WERI-Rb-1 (cell line): ENCODE measurements at regions not wholly inside any gene's neighbourhood (a gene's known extent, or its start where the extent isn't known, plus 50 kb on each side); places are given as distances from the start of the nearest gene placed in this dataset.

ENCODE experiments used
- DNase-seq: peaks from one replicate; pipeline ENCODE4 v3.0.0-alpha.2; 2020
- H3K27ac ChIP-seq: fragments of 250-450 bp; sonication (Bioruptor Pico); 2 replicates; pipeline ENCODE4 v1.5.1; 2020; ENCODE audit warnings: mild to moderate bottlenecking, moderate library complexity
- H3K27me3 ChIP-seq: fragments of 250-450 bp; sonication (Bioruptor Pico); 2 replicates; pipeline ENCODE4 v1.5.1; 2021; ENCODE audit warnings: mild to moderate bottlenecking, low read depth, moderate library complexity; ENCODE audit not compliant: insufficient read depth, severe bottlenecking
- H3K36me3 ChIP-seq: fragments of 250-450 bp; sonication (Bioruptor Pico); 2 replicates; pipeline ENCODE4 v1.5.1; 2020; ENCODE audit warnings: mild to moderate bottlenecking, moderate library complexity
- H3K4me3 ChIP-seq: 2 replicates; pipeline ENCODE4 v1.5.1; 2011; ENCODE audit warnings: low read depth, mild to moderate bottlenecking, control low read depth, low read length
- H3K9me3 ChIP-seq: fragments of 250-450 bp; sonication (Bioruptor Pico); 2 replicates; pipeline ENCODE4 v1.5.1; 2021; ENCODE audit warnings: mild to moderate bottlenecking, moderate library complexity; ENCODE audit not compliant: severe bottlenecking
- TF ChIP-seq, protein P1 (sequence below): IDR thresholded peaks from 2 replicates; pipeline ENCODE4 v1.5.1; 2011; ENCODE audit warnings: low read depth, mild to moderate bottlenecking, control low read depth, inconsistent platforms, low read length

DNA sequence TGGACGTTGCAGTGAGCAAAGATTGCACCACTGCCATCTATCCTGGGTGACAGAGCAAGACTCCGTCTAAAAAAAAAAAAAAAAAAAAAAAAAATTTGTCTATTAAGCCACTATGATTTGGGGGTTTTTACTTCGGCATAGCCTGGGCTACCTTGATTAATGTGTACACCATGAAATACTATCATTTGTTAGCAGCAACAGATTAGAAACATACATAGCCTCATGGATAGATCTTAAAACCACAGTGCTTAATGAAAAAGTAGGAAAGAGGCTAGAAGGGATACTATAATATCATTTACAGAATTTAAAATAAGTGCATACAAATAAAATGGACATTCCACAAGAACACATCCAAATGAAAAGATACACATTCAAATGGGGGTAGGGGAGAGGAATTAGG lies 77.3 kb upstream of the IL6 start:
- no peaks in the 10 kb centered on the region for H3K36me3 ChIP-seq
- TF ChIP-seq, protein P1, sequence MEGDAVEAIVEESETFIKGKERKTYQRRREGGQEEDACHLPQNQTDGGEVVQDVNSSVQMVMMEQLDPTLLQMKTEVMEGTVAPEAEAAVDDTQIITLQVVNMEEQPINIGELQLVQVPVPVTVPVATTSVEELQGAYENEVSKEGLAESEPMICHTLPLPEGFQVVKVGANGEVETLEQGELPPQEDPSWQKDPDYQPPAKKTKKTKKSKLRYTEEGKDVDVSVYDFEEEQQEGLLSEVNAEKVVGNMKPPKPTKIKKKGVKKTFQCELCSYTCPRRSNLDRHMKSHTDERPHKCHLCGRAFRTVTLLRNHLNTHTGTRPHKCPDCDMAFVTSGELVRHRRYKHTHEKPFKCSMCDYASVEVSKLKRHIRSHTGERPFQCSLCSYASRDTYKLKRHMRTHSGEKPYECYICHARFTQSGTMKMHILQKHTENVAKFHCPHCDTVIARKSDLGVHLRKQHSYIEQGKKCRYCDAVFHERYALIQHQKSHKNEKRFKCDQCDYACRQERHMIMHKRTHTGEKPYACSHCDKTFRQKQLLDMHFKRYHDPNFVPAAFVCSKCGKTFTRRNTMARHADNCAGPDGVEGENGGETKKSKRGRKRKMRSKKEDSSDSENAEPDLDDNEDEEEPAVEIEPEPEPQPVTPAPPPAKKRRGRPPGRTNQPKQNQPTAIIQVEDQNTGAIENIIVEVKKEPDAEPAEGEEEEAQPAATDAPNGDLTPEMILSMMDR = no peak
- H3K4me3 ChIP-seq = no peak overlapping the region
- no peak for DNase-seq
- H3K27ac ChIP-seq = no peak overlapping the region
- H3K9me3 ChIP-seq = peaks cover 8% of the 10 kb centered on the region
- H3K27me3 ChIP-seq = no peaks in the 10 kb centered on the region

DNA sequence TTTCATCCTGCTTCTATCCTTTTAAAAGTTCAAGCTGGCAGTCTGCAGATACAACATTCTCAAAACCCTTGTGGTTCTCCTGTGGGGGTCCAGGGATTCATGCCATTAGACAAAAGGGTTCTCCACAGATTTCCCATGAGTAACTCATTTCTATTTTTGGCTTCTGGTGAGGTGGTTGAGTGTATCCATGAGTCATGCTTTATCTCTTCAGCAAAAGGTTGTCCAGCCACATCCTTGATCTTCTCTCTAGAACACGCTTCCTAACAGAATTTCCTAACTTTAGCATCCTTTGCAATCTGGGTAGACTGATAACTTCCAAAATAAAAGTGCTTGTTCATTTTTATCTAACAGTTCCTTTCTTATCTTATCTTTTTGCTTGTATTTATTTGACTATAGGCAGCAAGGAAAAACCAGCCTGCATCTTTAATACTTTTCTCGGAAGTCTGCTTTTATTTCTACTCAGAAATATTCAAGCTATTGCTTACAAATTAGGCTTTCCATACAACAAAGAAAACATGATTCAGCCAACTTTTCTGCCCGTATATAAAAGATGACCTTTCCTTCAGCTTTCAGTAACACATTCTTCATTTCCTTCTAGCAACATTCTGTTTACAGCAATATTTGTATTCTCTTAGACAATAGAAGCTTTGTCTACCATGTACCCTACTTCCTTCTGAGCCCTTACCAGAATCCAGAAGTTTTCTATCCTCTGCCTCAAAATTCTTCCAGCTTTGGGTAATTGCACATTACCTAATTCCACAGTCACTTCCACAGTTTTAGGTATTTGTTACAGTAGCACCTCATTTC lies 79.3 kb upstream of the IL6 start:
- DNase-seq = no peak
- peaks cover 10% of the 10 kb centered on the region for H3K9me3 ChIP-seq

DNA sequence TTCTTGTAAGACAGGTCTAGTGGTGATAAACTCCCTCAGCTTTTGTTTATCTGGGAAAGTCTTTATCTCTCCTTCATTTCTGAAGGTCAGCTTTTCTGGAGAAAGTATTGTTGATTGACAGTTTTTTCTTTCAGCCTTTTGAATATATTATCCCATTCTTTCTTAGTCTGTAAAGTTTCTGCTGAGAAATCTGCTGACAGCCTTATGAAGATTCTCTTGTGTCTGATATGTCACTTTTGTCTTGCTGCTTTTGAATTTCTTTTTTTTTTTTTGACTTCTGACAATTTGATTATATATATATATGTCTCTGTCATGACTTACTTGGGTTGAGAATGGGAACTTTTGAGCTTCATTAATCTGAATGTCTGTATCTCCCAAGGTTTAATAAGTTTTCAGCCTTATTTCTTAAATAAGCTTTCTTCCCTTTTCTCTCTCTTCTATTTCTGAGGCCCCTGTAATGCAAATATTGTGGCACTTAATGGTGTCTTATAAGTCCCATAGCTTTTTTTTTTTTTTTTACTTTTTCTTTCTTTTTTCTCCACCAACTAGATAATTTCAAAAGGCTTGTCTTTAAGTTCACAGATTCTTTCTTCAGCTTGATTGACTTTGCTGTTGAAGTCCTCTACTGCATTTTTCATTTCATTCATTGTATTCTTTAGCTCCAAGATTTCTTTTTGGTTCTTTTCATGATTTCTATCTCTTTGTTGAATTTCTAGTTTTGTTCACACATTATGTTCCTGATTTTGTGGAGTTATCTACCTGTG lies 81.4 kb upstream of the IL6 start:
- no peaks in the 10 kb centered on the region for H3K27me3 ChIP-seq
- H3K36me3 ChIP-seq = no peaks in the 10 kb centered on the region
- DNase-seq = no peak
- H3K4me3 ChIP-seq = no peak overlapping the region
- TF ChIP-seq, protein P1 = no peak
- peaks cover 15% of the 10 kb centered on the region for H3K9me3 ChIP-seq
- no peak overlapping the region for H3K27ac ChIP-seq

More for the DNA sequence above, 79.3 kb upstream of the IL6 start:
- TF ChIP-seq, protein P1 = no peak
- Histone ChIP-seq H3K27me3 (no peaks in the 10 kb centered on the region), H3K36me3 (no peaks in the 10 kb centered on the region), H3K4me3 (no peak overlapping the region), H3K27ac (no peak overlapping the region)

DNA sequence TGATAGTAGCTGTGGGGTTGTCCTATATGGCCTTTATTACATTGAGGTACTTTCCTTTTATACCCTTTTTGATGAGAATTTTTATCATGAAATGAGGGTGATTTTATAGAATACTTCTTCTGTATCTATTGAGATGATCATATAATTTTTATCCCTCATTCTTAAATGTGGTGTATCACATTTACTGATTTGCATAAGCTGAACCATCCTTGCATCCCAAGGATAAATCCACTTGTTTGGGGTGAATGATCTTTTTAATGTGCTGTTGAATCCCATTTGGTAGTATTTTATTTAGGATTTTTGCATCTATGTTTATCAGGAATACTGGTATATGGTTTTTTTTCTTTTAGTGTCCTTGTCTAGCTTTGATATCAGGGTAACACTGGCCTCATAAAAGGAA lies 84.5 kb upstream of the IL6 start:
- H3K9me3 ChIP-seq = peaks cover 15% of the 10 kb centered on the region
- TF ChIP-seq, protein P1 = no peak
- DNase-seq = no peak
- no peak overlapping the region for H3K27ac ChIP-seq
- no peaks in the 10 kb centered on the region for H3K27me3 ChIP-seq
- no peak overlapping the region for H3K4me3 ChIP-seq
- no peaks in the 10 kb centered on the region for H3K36me3 ChIP-seq

DNA sequence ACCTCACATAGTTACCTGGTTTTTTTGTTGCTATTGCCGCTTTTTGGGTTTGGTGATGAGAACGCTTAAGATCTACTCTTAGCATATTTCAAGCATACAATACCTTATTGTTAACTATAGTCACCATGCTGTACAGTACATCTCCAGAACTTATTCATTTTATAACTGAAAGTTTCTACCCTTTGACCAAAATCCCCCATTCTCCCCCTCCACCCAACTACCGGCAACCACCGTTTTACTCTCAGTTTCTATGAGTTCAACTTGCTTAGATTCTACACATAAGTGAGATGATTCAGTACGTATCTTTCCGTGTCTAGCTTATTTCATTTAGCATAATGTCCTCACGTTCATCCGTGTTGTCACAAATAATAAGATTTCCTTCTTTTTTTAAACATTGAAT lies 86.7 kb upstream of the IL6 start:
- TF ChIP-seq, protein P1 = no peak
- no peak for DNase-seq
- Histone ChIP-seq H3K27ac (no peak overlapping the region), H3K27me3 (no peaks in the 10 kb centered on the region), H3K9me3 (peaks cover 7% of the 10 kb centered on the region), H3K4me3 (no peak overlapping the region), H3K36me3 (no peaks in the 10 kb centered on the region)
